H1 (cell line): ENCODE measurements at regions not wholly inside any gene's neighbourhood (a gene's known extent, or its start where the extent isn't known, plus 50 kb on each side); places are given as distances from the start of the nearest gene placed in this dataset.

Experiments used
- CTCF ChIA-PET: fragments of 300-600 bp; sonication (Branson Sonifier 250); formaldehyde crosslinking; loops from one replicate; lab custom pipeline; 2021; ENCODE audit not compliant: partially characterized antibody; lab: Charles Lee
- POLR2A ChIA-PET: fragments of 300-600 bp; sonication (Branson Sonifier 250); formaldehyde crosslinking; loops from one replicate; lab custom pipeline; 2021; ENCODE audit warnings: inconsistent platforms; ENCODE audit not compliant: partially characterized antibody; lab: Charles Lee
- DNase-seq, 2 experiments: peaks; one replicate each; pipeline versions ENCODE4 v3.0.0 to v3.0.0-alpha.2; 2010 to 2022; ENCODE audit warnings: low spot score in 2 of 2, low read depth in 1 of 2, mixed read lengths in 1 of 2
- FAIRE-seq: peaks from 2 replicates; lab custom pipeline; 2011; peaks lifted over from hg19 to GRCh38; lab: Jason Lieb, UNC
- H2AFZ ChIP-seq: 2 replicates; pipeline ENCODE4 v1.8.1; 2012; ENCODE audit warnings: low read length, inconsistent platforms
- H2AK5ac ChIP-seq: 2 replicates; pipeline ENCODE4 v1.6.1; 2013; ENCODE audit warnings: low read depth, low read length
- H2BK120ac ChIP-seq: replicated peaks from 2 replicates; pipeline ENCODE3; 2013; ENCODE audit warnings: low read depth, low read length, inconsistent platforms
- H2BK12ac ChIP-seq: 2 replicates; pipeline ENCODE4 v1.6.1; 2013; ENCODE audit warnings: low read depth, low read length
- H2BK15ac ChIP-seq: 2 replicates; pipeline ENCODE4 v1.6.1; 2013; ENCODE audit warnings: low read length
- H2BK20ac ChIP-seq: 2 replicates; pipeline ENCODE4 v1.6.1; 2013; ENCODE audit warnings: low read length
- H2BK5ac ChIP-seq: 2 replicates; pipeline ENCODE4 v1.6.1; 2013; ENCODE audit warnings: low read depth, low read length
- H3K14ac ChIP-seq: 2 replicates; pipeline ENCODE4 v1.6.1; 2013; ENCODE audit warnings: inconsistent platforms; ENCODE audit not compliant: insufficient read length
- H3K18ac ChIP-seq: 2 replicates; pipeline ENCODE4 v1.6.1; 2013; ENCODE audit warnings: low read length; ENCODE audit errors: extremely low read depth
- H3K23ac ChIP-seq: 2 replicates; pipeline ENCODE4 v1.6.1; 2013; ENCODE audit warnings: inconsistent platforms; ENCODE audit not compliant: insufficient read length
- H3K23me2 ChIP-seq: 2 replicates; pipeline ENCODE4 v1.6.1; 2013; ENCODE audit warnings: low read depth, low read length
- H3K27ac ChIP-seq: 2 replicates; pipeline ENCODE4 v1.6.1; 2011; ENCODE audit warnings: low read depth, low read length, inconsistent platforms
- H3K27me3 ChIP-seq, 4 experiments: replicated peaks in 1 of 4; 1 replicate in 1 of 4; 2 replicates in 3 of 4; pipeline versions ENCODE4 v1.6.1 to v1.8.1; 2011 to 2013; ENCODE audit warnings: low read length in 3 of 4, mild to moderate bottlenecking in 3 of 4, inconsistent platforms in 2 of 4, mixed read lengths in 2 of 4, moderate library complexity in 1 of 4; ENCODE audit not compliant: control insufficient read depth in 3 of 4, insufficient read depth in 3 of 4; ENCODE audit errors: extremely low read depth in 1 of 4
- H3K36me3 ChIP-seq, 4 experiments: 2 replicates each; pipeline versions ENCODE4 v1.6.1 to v1.8.1; 2011 to 2013; ENCODE audit warnings: mild to moderate bottlenecking in 4 of 4, low read length in 3 of 4, moderate library complexity in 2 of 4, control low read depth in 1 of 4, inconsistent platforms in 1 of 4; ENCODE audit not compliant: insufficient read depth in 4 of 4, control insufficient read depth in 2 of 4
- H3K4ac ChIP-seq: replicated peaks from 2 replicates; pipeline ENCODE3; 2013; ENCODE audit warnings: low read length, low read depth, mixed read lengths, inconsistent platforms; ENCODE audit not compliant: insufficient read length
- H3K4me1 ChIP-seq, 4 experiments: replicated peaks in 1 of 4; 1 replicate in 1 of 4; 2 replicates in 3 of 4; pipeline versions ENCODE4 v1.6.1 to v1.8.1; 2011 to 2013; ENCODE audit warnings: low read length in 3 of 4, inconsistent platforms in 2 of 4, mixed read lengths in 1 of 4; ENCODE audit not compliant: insufficient read depth in 4 of 4, control insufficient read depth in 3 of 4
- H3K4me2 ChIP-seq, 2 experiments: 2 replicates each; pipeline versions ENCODE4 v1.6.1 to v1.8.1; 2011 to 2013; ENCODE audit warnings: low read depth in 2 of 2, low read length in 2 of 2, control low read depth in 1 of 2, inconsistent platforms in 1 of 2, mild to moderate bottlenecking in 1 of 2; ENCODE audit not compliant: insufficient read depth in 1 of 2
- H3K4me3 ChIP-seq, 4 experiments: fragments of 200-600, 300-600 bp in 1 of 4; sonication (generic), shearing (Covaris generic), sonication (Bioruptor Twin) in 1 of 4; 2 replicates each; pipeline versions ENCODE4 v1.5.1 to v1.8.1; 2011 to 2016; ENCODE audit warnings: low read length in 4 of 4, low read depth in 3 of 4, control low read depth in 2 of 4, inconsistent platforms in 2 of 4, mild to moderate bottlenecking in 2 of 4, mixed read lengths in 1 of 4, moderate library complexity in 1 of 4; ENCODE audit not compliant: insufficient read depth in 2 of 4; ENCODE audit errors: extremely low read depth in 1 of 4
- H3K56ac ChIP-seq: replicated peaks from 2 replicates; pipeline ENCODE3; 2013; ENCODE audit warnings: low read depth, mild to moderate bottlenecking, mixed read lengths, low read length, inconsistent platforms; ENCODE audit not compliant: insufficient read length
- H3K79me1 ChIP-seq: 2 replicates; pipeline ENCODE4 v1.6.1; 2013; ENCODE audit warnings: low read depth, low read length, control low read depth
- H3K79me2 ChIP-seq, 2 experiments: 2 replicates each; pipeline versions ENCODE4 v1.6.1 to v1.8.1; 2012 to 2013; ENCODE audit warnings: low read length in 2 of 2, mild to moderate bottlenecking in 2 of 2, inconsistent platforms in 1 of 2; ENCODE audit not compliant: insufficient read depth in 2 of 2, control insufficient read depth in 1 of 2
- H3K9ac ChIP-seq, 4 experiments: replicated peaks in 1 of 4; 1 replicate in 1 of 4; 2 replicates in 3 of 4; pipeline versions ENCODE4 v1.6.1 to v1.8.1; 2011 to 2013; ENCODE audit warnings: low read depth in 3 of 4, low read length in 3 of 4, control low read depth in 2 of 4, mild to moderate bottlenecking in 2 of 4, moderate library complexity in 2 of 4, inconsistent platforms in 1 of 4; ENCODE audit errors: extremely low read depth in 1 of 4
- H3K9me3 ChIP-seq, 2 experiments: 2 replicates each; pipeline versions ENCODE4 v1.6.1 to v1.8.1; 2012 to 2013; ENCODE audit warnings: mild to moderate bottlenecking in 2 of 2, moderate library complexity in 2 of 2, control low read depth in 1 of 2, inconsistent platforms in 1 of 2, low read depth in 1 of 2, low read length in 1 of 2, mixed read lengths in 1 of 2; ENCODE audit not compliant: insufficient read depth in 2 of 2
- H4K20me1 ChIP-seq, 2 experiments: replicated peaks in 1 of 2; 2 replicates each; pipeline versions ENCODE3 to v1.8.1; 2011 to 2013; ENCODE audit warnings: inconsistent platforms in 2 of 2, low read length in 2 of 2, mild to moderate bottlenecking in 1 of 2; ENCODE audit not compliant: insufficient read depth in 2 of 2, control insufficient read depth in 1 of 2
- H4K5ac ChIP-seq: 2 replicates; pipeline ENCODE4 v1.6.1; 2013; ENCODE audit warnings: low read length, low read depth, mixed read lengths, inconsistent platforms; ENCODE audit not compliant: insufficient read length
- H4K8ac ChIP-seq: 2 replicates; pipeline ENCODE4 v1.8.0; 2013; ENCODE audit warnings: mild to moderate bottlenecking, moderate library complexity, low read length, inconsistent platforms; ENCODE audit not compliant: insufficient read depth; ENCODE audit errors: extremely low read depth
- H4K91ac ChIP-seq: replicated peaks from 2 replicates; pipeline ENCODE3; 2013; ENCODE audit warnings: low read length, mixed read lengths, inconsistent platforms; ENCODE audit not compliant: insufficient read length
- BACH1 ChIP-seq: IDR thresholded peaks from 2 replicates; pipeline ENCODE4 v1.6.1; 2012; ENCODE audit warnings: low read length, improper control_type of control experiment
- CREB1 ChIP-seq: IDR thresholded peaks from 2 replicates; pipeline ENCODE4 v1.6.1; 2012; ENCODE audit warnings: inconsistent platforms
- E2F6 ChIP-seq: IDR thresholded peaks from 2 replicates; pipeline ENCODE4 v1.6.1; 2012; ENCODE audit warnings: inconsistent platforms
- KDM1A ChIP-seq: fragments of 200-600, 300-600 bp; sonication (generic); IDR thresholded peaks from 2 replicates; pipeline ENCODE4 v1.7.1; 2016; ENCODE audit warnings: mild to moderate bottlenecking, low read length, borderline replicate concordance
- POLR2AphosphoS5 ChIP-seq: IDR thresholded peaks from 2 replicates; pipeline ENCODE4 v1.6.1; 2011; ENCODE audit warnings: low read depth, low read length
- RAD21 ChIP-seq, 2 experiments: IDR thresholded peaks in 1 of 2; conservative IDR thresholded peaks in 1 of 2; 2 replicates each; pipeline ENCODE4 v1.6.1; 2011; ENCODE audit warnings: low read depth in 2 of 2, low read length in 2 of 2, improper control_type of control experiment in 1 of 2, inconsistent platforms in 1 of 2, mild to moderate bottlenecking in 1 of 2, moderate library complexity in 1 of 2
- SP4 ChIP-seq: IDR thresholded peaks from 2 replicates; pipeline ENCODE4 v1.6.1; 2012; ENCODE audit warnings: low read length, inconsistent platforms
- SRF ChIP-seq: IDR thresholded peaks from 2 replicates; pipeline ENCODE4 v1.6.1; 2011; ENCODE audit warnings: mild to moderate bottlenecking, low read depth, low read length, moderate library complexity
- SUZ12 ChIP-seq: fragments of 200-600 bp; sonication (generic); IDR thresholded peaks from 2 replicates; pipeline ENCODE4 v1.6.1; 2012; ENCODE audit warnings: mild to moderate bottlenecking, inconsistent platforms, low read length, moderate library complexity, mixed read lengths
- WGBS, 2 experiments: shearing (Covaris generic) in 1 of 2; methylation state at CpG; one replicate each; pipeline versions ENCODE4 v1.1.6 to v1.1.7; 2013 to 2015; ENCODE audit warnings: low lambda C conversion rate in 2 of 2, mixed read lengths in 2 of 2, inconsistent platforms in 1 of 2, low coverage in 1 of 2, missing lambda C conversion rate in 1 of 2; ENCODE audit not compliant: insufficient replicate concordance in 2 of 2, insufficient coverage in 1 of 2, insufficient read length in 1 of 2; ENCODE audit errors: extremely low coverage in 1 of 2, missing lambda C conversion rate in 1 of 2; 5-methylcytosine and 5-hydroxymethylcytosine counted together
- TF ChIP-seq, protein P1 (sequence below): IDR thresholded peaks from 2 replicates; pipeline ENCODE4 v1.6.1; 2011; ENCODE audit warnings: low read length, improper control_type of control experiment

- no peak overlapping the region for H4K5ac ChIP-seq
- POLR2A ChIA-PET = interaction anchor here (0.6 to 1.8 kb wide), 2 partner anchors 94 to 1070 kb away, joined by 3 to 7 read pairs; no protein-coding TSS in a partner anchor
Observed at GRCh38 chr2:38470115-38470514, 93.0 kb upstream of the ATL2 start.

More at GRCh38 chr2:38470115-38470514, 93.0 kb upstream of the ATL2 start:
- H3K23ac ChIP-seq = no peak overlapping the region
- DNase-seq (no peak), FAIRE-seq (no peak)
- no peak overlapping the region for H3K14ac ChIP-seq
- no peak overlapping the region for H3K27ac ChIP-seq
- H3K27me3 ChIP-seq = no peaks in the 10 kb centered on the region
- no peak overlapping the region for H2BK5ac ChIP-seq
- H3K4me1 ChIP-seq = no peaks in the 10 kb centered on the region
- CTCF ChIA-PET = interaction anchor here (0.9 to 6.7 kb wide), 9 partner anchors 8 to 154 kb away, joined by 3 to 52 read pairs (median 11); no protein-coding TSS in a partner anchor
- H3K9me3 ChIP-seq = no peaks in the 10 kb centered on the region
- H4K20me1 ChIP-seq = no peaks in the 10 kb centered on the region
- no peak overlapping the region for H2BK120ac ChIP-seq
- 91% methylated on average over 3 of the region's 3 CpGs; no CpG with 5 or more reads in 1 of the 2 experiments for WGBS, 2 experiments
- no peak overlapping the region for H4K8ac ChIP-seq
- H3K56ac ChIP-seq = no peak overlapping the region
- no peaks in the 10 kb centered on the region for H3K79me2 ChIP-seq
- no peak overlapping the region for H2AFZ ChIP-seq
- H2BK20ac ChIP-seq = no peak overlapping the region
- H2BK12ac ChIP-seq = no peak overlapping the region
- no peaks in the 10 kb centered on the region for H3K23me2 ChIP-seq
- no peak overlapping the region for H3K4me3 ChIP-seq
- H2BK15ac ChIP-seq = no peak overlapping the region
- H2AK5ac ChIP-seq = no peak overlapping the region
- TF ChIP-seq SUZ12 = no peak
- TF ChIP-seq SRF = no peak
- no peak for TF ChIP-seq SP4
- TF ChIP-seq E2F6 = no peak
- no peak for TF ChIP-seq CREB1
- TF ChIP-seq POLR2AphosphoS5 = no peak
- no peak for TF ChIP-seq BACH1
- TF ChIP-seq KDM1A = no peak
- TF ChIP-seq, protein P1, sequence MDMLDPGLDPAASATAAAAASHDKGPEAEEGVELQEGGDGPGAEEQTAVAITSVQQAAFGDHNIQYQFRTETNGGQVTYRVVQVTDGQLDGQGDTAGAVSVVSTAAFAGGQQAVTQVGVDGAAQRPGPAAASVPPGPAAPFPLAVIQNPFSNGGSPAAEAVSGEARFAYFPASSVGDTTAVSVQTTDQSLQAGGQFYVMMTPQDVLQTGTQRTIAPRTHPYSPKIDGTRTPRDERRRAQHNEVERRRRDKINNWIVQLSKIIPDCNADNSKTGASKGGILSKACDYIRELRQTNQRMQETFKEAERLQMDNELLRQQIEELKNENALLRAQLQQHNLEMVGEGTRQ = no peak
- no peak for TF ChIP-seq RAD21 (IDR thresholded peaks at IDR 0.05 in 1 of 2, conservative IDR thresholded peaks at IDR 0.05 in 1 of 2; ENCODE audit: low read depth in 2 of 2, low read length in 2 of 2)
- no peaks in the 10 kb centered on the region for H3K79me1 ChIP-seq
- no peak overlapping the region for H3K9ac ChIP-seq
- no peak overlapping the region for H3K18ac ChIP-seq
- H3K36me3 ChIP-seq = no peaks in the 10 kb centered on the region
- no peak overlapping the region for H3K4ac ChIP-seq
- H3K4me2 ChIP-seq = no peak overlapping the region
- no peak overlapping the region for H4K91ac ChIP-seq
